ENCODE measurements at regions not wholly inside any gene's neighbourhood (a gene's known extent, or its start where the extent isn't known, plus 50 kb on each side); places are given as distances from the start of the nearest gene placed in this dataset.

- TF ChIP-seq, protein P1, sequence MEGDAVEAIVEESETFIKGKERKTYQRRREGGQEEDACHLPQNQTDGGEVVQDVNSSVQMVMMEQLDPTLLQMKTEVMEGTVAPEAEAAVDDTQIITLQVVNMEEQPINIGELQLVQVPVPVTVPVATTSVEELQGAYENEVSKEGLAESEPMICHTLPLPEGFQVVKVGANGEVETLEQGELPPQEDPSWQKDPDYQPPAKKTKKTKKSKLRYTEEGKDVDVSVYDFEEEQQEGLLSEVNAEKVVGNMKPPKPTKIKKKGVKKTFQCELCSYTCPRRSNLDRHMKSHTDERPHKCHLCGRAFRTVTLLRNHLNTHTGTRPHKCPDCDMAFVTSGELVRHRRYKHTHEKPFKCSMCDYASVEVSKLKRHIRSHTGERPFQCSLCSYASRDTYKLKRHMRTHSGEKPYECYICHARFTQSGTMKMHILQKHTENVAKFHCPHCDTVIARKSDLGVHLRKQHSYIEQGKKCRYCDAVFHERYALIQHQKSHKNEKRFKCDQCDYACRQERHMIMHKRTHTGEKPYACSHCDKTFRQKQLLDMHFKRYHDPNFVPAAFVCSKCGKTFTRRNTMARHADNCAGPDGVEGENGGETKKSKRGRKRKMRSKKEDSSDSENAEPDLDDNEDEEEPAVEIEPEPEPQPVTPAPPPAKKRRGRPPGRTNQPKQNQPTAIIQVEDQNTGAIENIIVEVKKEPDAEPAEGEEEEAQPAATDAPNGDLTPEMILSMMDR (IDR thresholded peaks at IDR 0.05): no peak
- no peak for TF ChIP-seq EZH2 (IDR thresholded peaks at IDR 0.05; ENCODE audit: borderline replicate concordance, insufficient read depth, low read depth, low read length, poor library complexity, severe bottlenecking)
Observed at GRCh38 chr5:87129046-87129445, 138.6 kb upstream of the RASA1 start.

Measured in B cell (primary cell).